K562 (cell line): ENCODE measurements at regions not wholly inside any gene's neighbourhood (a gene's known extent, or its start where the extent isn't known, plus 50 kb on each side); places are given as distances from the start of the nearest gene placed in this dataset.

Experiments
- ATAC-seq: fragments of 200-7000 bp; cut with Tn5 transposase; 3 replicates; pipeline ENCODE4 v1.9.1; 2020; ENCODE audit warnings: moderate library complexity
- BruUV-seq: library from RNA; stranded (reverse); fragments of 400-500 nt; replicated peaks from 2 replicates; lab custom pipeline; 2021; lab: Mats Ljungman, UMichigan
- CTCF ChIA-PET: fragments of 300-600 bp; formaldehyde crosslinking; extraction: SDS; loops from one replicate; lab custom pipeline; 2021; ENCODE audit warnings: low intra/inter-chr PET ratio; lab: Yijun Ruan, JAX
- POLR2A ChIA-PET: fragments of 300-600, 350-650 bp; sonication (Branson Sonifier 250); formaldehyde crosslinking; extraction: SDS; loops from one replicate; lab custom pipeline; 2021; ENCODE audit warnings: antibody characterized with exemption, inconsistent platforms; lab: Yijun Ruan, JAX
- DNase-seq, 4 experiments: peaks; one replicate each; pipeline versions ENCODE4 v3.0.0 to v3.0.0-alpha.2; 2011 to 2018; ENCODE audit warnings: low spot score in 3 of 4, mixed read lengths in 3 of 4; ENCODE audit errors: extremely low read depth in 1 of 4
- FAIRE-seq: peaks from 2 replicates; lab custom pipeline; 2011; peaks lifted over from hg19 to GRCh38; lab: Jason Lieb, UNC
- H2AFZ ChIP-seq: 2 replicates; pipeline ENCODE4 v1.6.0; 2011; ENCODE audit warnings: low read depth, low read length, control low read depth, inconsistent platforms
- H3K27ac ChIP-seq: fragments of 200-600 bp; 3 replicates; pipeline ENCODE4 v1.8.0; 2011; ENCODE audit warnings: low read depth, mild to moderate bottlenecking, control low read depth, inconsistent platforms, low read length, moderate library complexity, mixed read lengths; ENCODE audit errors: extremely low read depth
- H3K27me3 ChIP-seq, 2 experiments: fragments of 300-600 bp in 1 of 2; 2 replicates in 1 of 2; 3 replicates in 1 of 2; pipeline versions ENCODE4 v1.6.0 to v1.8.0; 2011; ENCODE audit warnings: inconsistent platforms in 2 of 2, low read length in 2 of 2, mild to moderate bottlenecking in 1 of 2, mixed read lengths in 1 of 2, moderate library complexity in 1 of 2; ENCODE audit not compliant: control insufficient read depth in 2 of 2, insufficient read depth in 2 of 2
- H3K36me3 ChIP-seq: fragments of 300-600 bp; 3 replicates; pipeline ENCODE4 v1.8.0; 2011; ENCODE audit warnings: mild to moderate bottlenecking, low read length, inconsistent platforms; ENCODE audit not compliant: control insufficient read depth, insufficient read depth
- H3K4me1 ChIP-seq, 2 experiments: fragments of 200-600 bp in 1 of 2; replicated peaks in 1 of 2; 2 replicates in 1 of 2; 3 replicates in 1 of 2; pipeline versions ENCODE4 v1.5.1 to v1.8.0; 2011; ENCODE audit warnings: inconsistent platforms in 2 of 2, low read length in 2 of 2, mild to moderate bottlenecking in 1 of 2, mixed read lengths in 1 of 2, moderate library complexity in 1 of 2; ENCODE audit not compliant: control insufficient read depth in 2 of 2, insufficient read depth in 2 of 2
- H3K4me2 ChIP-seq: 2 replicates; pipeline ENCODE4 v1.6.1; 2011; ENCODE audit warnings: low read length, control low read depth, inconsistent platforms, mixed read lengths; ENCODE audit not compliant: insufficient read depth
- H3K4me3 ChIP-seq: fragments of 200-600 bp; sonication (generic), shearing (Covaris generic); 2 replicates; pipeline ENCODE4 v1.5.1; 2016; ENCODE audit warnings: control low read depth, inconsistent platforms
- H3K79me2 ChIP-seq: fragments of 200-600 bp; 3 replicates; pipeline ENCODE4 v1.8.0; 2011; ENCODE audit warnings: low read length, inconsistent platforms; ENCODE audit not compliant: control insufficient read depth, insufficient read depth
- H3K9ac ChIP-seq, 2 experiments: 2 replicates each; pipeline versions ENCODE4 v1.6.0 to v1.6.1; 2011; ENCODE audit warnings: low read depth in 2 of 2, low read length in 2 of 2, control low read depth in 1 of 2, inconsistent platforms in 1 of 2, mild to moderate bottlenecking in 1 of 2, mixed read lengths in 1 of 2; ENCODE audit not compliant: insufficient read depth in 1 of 2
- H3K9me1 ChIP-seq: one replicate; pipeline ENCODE4 v1.6.0; 2011; ENCODE audit warnings: inconsistent platforms, mild to moderate bottlenecking, low read length, moderate library complexity; ENCODE audit not compliant: control insufficient read depth, insufficient read depth
- H3K9me3 ChIP-seq: replicated peaks from 2 replicates; pipeline ENCODE4 v1.5.1; 2011; ENCODE audit warnings: low read depth, low read length, inconsistent platforms; ENCODE audit not compliant: control insufficient read depth, insufficient read depth
- H4K20me1 ChIP-seq: replicated peaks from 2 replicates; pipeline ENCODE4 v1.6.1; 2011; ENCODE audit warnings: low read length, inconsistent platforms, mixed read lengths; ENCODE audit not compliant: control insufficient read depth, insufficient read depth
- CBX5 ChIP-seq: IDR thresholded peaks from 2 replicates; pipeline ENCODE4 v1.6.1; 2014; ENCODE audit warnings: low read depth, borderline replicate concordance
- E2F3 ChIP-seq: fragments of 250-450 bp; sonication (Bioruptor Pico); IDR thresholded peaks from 2 replicates; pipeline ENCODE4 v1.4.0; 2020; ENCODE audit warnings: mild to moderate bottlenecking
- ESRRA ChIP-seq: fragments of 450-650 bp; IDR thresholded peaks from 2 replicates; pipeline ENCODE4 v1.6.1; 2014; ENCODE audit warnings: low read depth, mild to moderate bottlenecking, moderate library complexity, borderline replicate concordance
- MEF2D ChIP-seq: conservative IDR thresholded peaks from 2 replicates; pipeline ENCODE4 v1.6.1; 2016; ENCODE audit warnings: low read depth, missing genetic modification characterization, missing compliant biosample characterization
- POLR2G ChIP-seq: fragments of 200-400 bp; formaldehyde crosslinking; IDR thresholded peaks from 2 replicates; pipeline ENCODE4 v1.6.1; 2017; ENCODE audit warnings: low read depth, mild to moderate bottlenecking, antibody characterized with exemption, low read length, moderate library complexity
- TBL1XR1 ChIP-seq, 2 experiments: IDR thresholded peaks; 2 replicates each; pipeline ENCODE4 v1.6.1; 2012; ENCODE audit warnings: improper control_type of control experiment in 2 of 2, low read length in 2 of 2, mild to moderate bottlenecking in 1 of 2
- ZFP36 ChIP-seq: fragments of 150-350 bp; IDR thresholded peaks from 2 replicates; pipeline ENCODE4 v1.6.1; 2018; ENCODE audit warnings: low read length, low read depth; ENCODE audit not compliant: partially characterized antibody
- ZNF121 ChIP-seq: sonication (generic); formaldehyde crosslinking; conservative IDR thresholded peaks from 2 replicates; pipeline ENCODE4 v1.8.0; 2022; ENCODE audit warnings: missing genetic modification reagents
- ZNF507 ChIP-seq: conservative IDR thresholded peaks from 2 replicates; pipeline ENCODE4 v1.6.1; 2017; ENCODE audit warnings: missing genetic modification characterization, missing compliant biosample characterization
- WGBS: fragments of 100-300 bp; shearing (Covaris generic); methylation state at CpG from one replicate; pipeline ENCODE4 v1.1.6; 2016; ENCODE audit warnings: low coverage, mixed read lengths; ENCODE audit not compliant: insufficient coverage; ENCODE audit errors: missing lambda C conversion rate; 5-methylcytosine and 5-hydroxymethylcytosine counted together
- in situ Hi-C: fragments of 300-500 bp; cut with MboI; formaldehyde crosslinking; loops from 4 replicates; pipeline ENCODE4 v1.15.0; 2018; ENCODE audit warnings: inconsistent platforms, mixed read lengths
- intact Hi-C: fragments of 100-400 bp; cut with micrococcal nuclease; formaldehyde crosslinking; loops from 2 replicates; pipeline ENCODE4 v1.14.2; 2022
- TF ChIP-seq, protein P1 (sequence below), 3 experiments: fragments of 200-800 bp in 1 of 3; fragments of 250-450 bp in 1 of 3; fragments of 450-650 bp in 1 of 3; sonication (Bioruptor Pico) in 1 of 3; sonication (Bioruptor generic) in 1 of 3; formaldehyde crosslinking in 1 of 3; IDR thresholded peaks; 2 replicates each; pipeline versions ENCODE4 v1.6.1 to v1.8.0; 2016 to 2022; ENCODE audit warnings: mild to moderate bottlenecking in 2 of 3, missing genetic modification characterization in 2 of 3, missing compliant biosample characterization in 1 of 3, moderate library complexity in 1 of 3

DNA sequence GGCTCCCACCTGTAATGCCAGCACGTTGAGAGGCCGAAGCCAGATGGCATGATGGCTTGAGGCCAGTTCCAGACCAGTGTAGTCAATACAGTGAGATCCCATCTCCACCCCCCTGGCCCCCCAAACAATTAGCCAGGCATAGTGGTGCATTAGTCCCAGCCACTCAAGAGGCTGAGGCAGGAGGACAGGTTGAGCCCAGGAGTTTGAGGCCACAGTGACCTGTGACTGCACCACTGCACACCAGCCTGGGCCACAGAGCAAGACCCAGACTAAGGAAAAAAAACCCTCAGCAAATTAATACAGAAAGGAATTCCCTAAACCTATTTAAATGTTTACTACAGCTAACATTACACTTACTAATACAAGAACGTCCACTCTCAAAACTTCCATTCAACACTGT is 424.6 kb downstream of the SHQ1 start:
- no peak overlapping the region for H3K4me2 ChIP-seq
- 89% methylated on average over 3 of the region's 3 CpGs for WGBS
- no peak overlapping the region for H3K9ac ChIP-seq
- H3K79me2 ChIP-seq = peaks cover 100% of the 10 kb centered on the region
- no peak overlapping the region for H3K4me3 ChIP-seq
- peaks cover 3% of the 10 kb centered on the region; the same call in 1 of the 3 replicates for H3K36me3 ChIP-seq
- TF ChIP-seq ZNF121 (CRISPR knock-in tag) (peak; percentile 43; the same call in 1 of the 2 replicates), MEF2D (tag) (no peak)
- no TSS peak for BruUV-seq
- CTCF ChIA-PET = no interaction called here
- intact Hi-C loops = no loop called here
- H3K27ac ChIP-seq = no peak overlapping the region
- DNase-seq (no peak), ATAC-seq (no peak), FAIRE-seq (no peak)
- peaks cover 0 to 15% of the 10 kb centered on the region in 2 experiments; a peak in 2 of 5 replicates for H3K4me1 ChIP-seq
- H3K9me3 ChIP-seq = no peaks in the 10 kb centered on the region
- in situ Hi-C loops = no loop called here
- POLR2A ChIA-PET = no interaction called here
- H4K20me1 ChIP-seq = peaks cover 4% of the 10 kb centered on the region
- H3K27me3 ChIP-seq = no peaks in the 10 kb centered on the region
- H2AFZ ChIP-seq = no peak overlapping the region
- H3K9me1 ChIP-seq = no peaks in the 10 kb centered on the region

DNA sequence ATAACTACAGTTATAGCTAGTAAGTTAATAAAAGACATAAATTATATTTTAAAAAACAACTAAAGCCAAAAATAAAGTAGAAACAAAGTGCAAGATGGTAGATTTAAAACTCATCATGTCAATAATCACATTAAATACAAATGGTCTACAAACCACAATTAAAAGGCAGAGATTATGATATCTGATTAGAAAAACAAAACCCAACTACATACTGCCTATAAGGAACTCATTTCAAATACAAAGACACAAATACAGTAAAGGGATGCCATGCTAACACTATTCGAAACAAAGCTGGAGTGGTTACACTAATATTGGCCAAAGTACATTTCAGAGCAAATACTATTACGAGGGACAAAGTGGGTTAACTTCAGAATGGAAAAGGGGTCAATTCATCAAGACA is 426.5 kb downstream of the SHQ1 start:
- DNase-seq (no peak), FAIRE-seq (no peak), ATAC-seq (no peak)
- ChIA-PET POLR2A (interaction anchor here (0.8 to 1.2 kb wide), 2 partner anchors 10 to 412 kb away, joined by 3 to 4 read pairs; no protein-coding TSS in a partner anchor), CTCF (no interaction called here)
- H3K36me3 ChIP-seq = peaks cover 3% of the 10 kb centered on the region; the same call in 1 of the 3 replicates
- H3K27me3 ChIP-seq = no peaks in the 10 kb centered on the region
- no peaks in the 10 kb centered on the region for H3K9me3 ChIP-seq
- no peaks in the 10 kb centered on the region for H3K9me1 ChIP-seq
- no peak overlapping the region for H3K9ac ChIP-seq
- in situ Hi-C loops = no loop called here
- no peak overlapping the region for H3K27ac ChIP-seq
- no peak overlapping the region for H3K4me3 ChIP-seq
- TF ChIP-seq ZNF507 (tag) (peak; percentile 55), TBL1XR1 (IDR thresholded peaks at IDR 0.05; ENCODE audit: low read length in 2 of 2) (no peak), E2F3 (CRISPR knock-in tag) (no peak), CBX5 (no peak), POLR2G (no peak), ESRRA (no peak), ZFP36 (no peak)
- TF ChIP-seq, protein P1, sequence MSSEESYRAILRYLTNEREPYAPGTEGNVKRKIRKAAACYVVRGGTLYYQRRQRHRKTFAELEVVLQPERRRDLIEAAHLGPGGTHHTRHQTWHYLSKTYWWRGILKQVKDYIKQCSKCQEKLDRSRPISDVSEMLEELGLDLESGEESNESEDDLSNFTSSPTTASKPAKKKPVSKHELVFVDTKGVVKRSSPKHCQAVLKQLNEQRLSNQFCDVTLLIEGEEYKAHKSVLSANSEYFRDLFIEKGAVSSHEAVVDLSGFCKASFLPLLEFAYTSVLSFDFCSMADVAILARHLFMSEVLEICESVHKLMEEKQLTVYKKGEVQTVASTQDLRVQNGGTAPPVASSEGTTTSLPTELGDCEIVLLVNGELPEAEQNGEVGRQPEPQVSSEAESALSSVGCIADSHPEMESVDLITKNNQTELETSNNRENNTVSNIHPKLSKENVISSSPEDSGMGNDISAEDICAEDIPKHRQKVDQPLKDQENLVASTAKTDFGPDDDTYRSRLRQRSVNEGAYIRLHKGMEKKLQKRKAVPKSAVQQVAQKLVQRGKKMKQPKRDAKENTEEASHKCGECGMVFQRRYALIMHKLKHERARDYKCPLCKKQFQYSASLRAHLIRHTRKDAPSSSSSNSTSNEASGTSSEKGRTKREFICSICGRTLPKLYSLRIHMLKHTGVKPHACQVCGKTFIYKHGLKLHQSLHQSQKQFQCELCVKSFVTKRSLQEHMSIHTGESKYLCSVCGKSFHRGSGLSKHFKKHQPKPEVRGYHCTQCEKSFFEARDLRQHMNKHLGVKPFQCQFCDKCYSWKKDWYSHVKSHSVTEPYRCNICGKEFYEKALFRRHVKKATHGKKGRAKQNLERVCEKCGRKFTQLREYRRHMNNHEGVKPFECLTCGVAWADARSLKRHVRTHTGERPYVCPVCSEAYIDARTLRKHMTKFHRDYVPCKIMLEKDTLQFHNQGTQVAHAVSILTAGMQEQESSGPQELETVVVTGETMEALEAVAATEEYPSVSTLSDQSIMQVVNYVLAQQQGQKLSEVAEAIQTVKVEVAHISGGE (CRISPR knock-in tag; IDR thresholded peaks at IDR 0.05) = no peak
- no TSS peak for BruUV-seq
- peaks cover 6% of the 10 kb centered on the region for H4K20me1 ChIP-seq
- H2AFZ ChIP-seq = no peak overlapping the region
- H3K4me2 ChIP-seq = no peak overlapping the region
- intact Hi-C loops = no loop called here
- 100% methylated on average over 2 of the region's 2 CpGs for WGBS
- peaks cover 0 to 4% of the 10 kb centered on the region in 2 experiments; a peak in 1 of 5 replicates for H3K4me1 ChIP-seq
- peaks cover 100% of the 10 kb centered on the region for H3K79me2 ChIP-seq
